Ishikawa (cell line): ENCODE measurements at regions not wholly inside any gene's neighbourhood (a gene's known extent, or its start where the extent isn't known, plus 50 kb on each side); places are given as distances from the start of the nearest gene placed in this dataset.

Experiments used
- CEBPB ChIP-seq: IDR thresholded peaks from 2 replicates; pipeline ENCODE4 v1.6.1; 2012
- EP300 ChIP-seq: IDR thresholded peaks from 2 replicates; pipeline ENCODE4 v1.6.1; 2012; ENCODE audit warnings: borderline replicate concordance
- REST ChIP-seq: IDR thresholded peaks from 2 replicates; pipeline ENCODE4 v1.6.1; 2012; ENCODE audit warnings: low read depth, mild to moderate bottlenecking
- TCF12 ChIP-seq: IDR thresholded peaks from 2 replicates; pipeline ENCODE4 v1.6.1; 2012; ENCODE audit warnings: low read depth
- USF1 ChIP-seq: IDR thresholded peaks from 2 replicates; pipeline ENCODE4 v1.6.1; 2012
- YY1 ChIP-seq: IDR thresholded peaks from 2 replicates; pipeline ENCODE4 v1.6.1; 2012; ENCODE audit warnings: low read depth
- ZBTB7A ChIP-seq: IDR thresholded peaks from 2 replicates; pipeline ENCODE4 v1.6.1; 2012; ENCODE audit warnings: low read depth

- TF ChIP-seq YY1 (no peak), EP300 (no peak), USF1 (no peak), REST (no peak), TCF12 (no peak), CEBPB (no peak), ZBTB7A (no peak)
These were observed 79.6 kb upstream of the LRPAP1 start for GRCh38 chr4:3611778-3612177.
